ENCODE measurements at regions not wholly inside any gene's neighbourhood (a gene's known extent, or its start where the extent isn't known, plus 50 kb on each side); places are given as distances from the start of the nearest gene placed in this dataset.

- TF ChIP-seq, protein P1, sequence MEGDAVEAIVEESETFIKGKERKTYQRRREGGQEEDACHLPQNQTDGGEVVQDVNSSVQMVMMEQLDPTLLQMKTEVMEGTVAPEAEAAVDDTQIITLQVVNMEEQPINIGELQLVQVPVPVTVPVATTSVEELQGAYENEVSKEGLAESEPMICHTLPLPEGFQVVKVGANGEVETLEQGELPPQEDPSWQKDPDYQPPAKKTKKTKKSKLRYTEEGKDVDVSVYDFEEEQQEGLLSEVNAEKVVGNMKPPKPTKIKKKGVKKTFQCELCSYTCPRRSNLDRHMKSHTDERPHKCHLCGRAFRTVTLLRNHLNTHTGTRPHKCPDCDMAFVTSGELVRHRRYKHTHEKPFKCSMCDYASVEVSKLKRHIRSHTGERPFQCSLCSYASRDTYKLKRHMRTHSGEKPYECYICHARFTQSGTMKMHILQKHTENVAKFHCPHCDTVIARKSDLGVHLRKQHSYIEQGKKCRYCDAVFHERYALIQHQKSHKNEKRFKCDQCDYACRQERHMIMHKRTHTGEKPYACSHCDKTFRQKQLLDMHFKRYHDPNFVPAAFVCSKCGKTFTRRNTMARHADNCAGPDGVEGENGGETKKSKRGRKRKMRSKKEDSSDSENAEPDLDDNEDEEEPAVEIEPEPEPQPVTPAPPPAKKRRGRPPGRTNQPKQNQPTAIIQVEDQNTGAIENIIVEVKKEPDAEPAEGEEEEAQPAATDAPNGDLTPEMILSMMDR (IDR thresholded peaks at IDR 0.05; ENCODE audit: low read depth, low read length, poor library complexity, severe bottlenecking) = no peak
- TF ChIP-seq EZH2phosphoT487 (IDR thresholded peaks at IDR 0.05; ENCODE audit: borderline replicate concordance, low read length) = no peak
Observed at GRCh38 chr18:67935638-67936037, 419.1 kb upstream of the DSEL start.
